ENCODE measurements at regions not wholly inside any gene's neighbourhood (a gene's known extent, or its start where the extent isn't known, plus 50 kb on each side); places are given as distances from the start of the nearest gene placed in this dataset.

DNA sequence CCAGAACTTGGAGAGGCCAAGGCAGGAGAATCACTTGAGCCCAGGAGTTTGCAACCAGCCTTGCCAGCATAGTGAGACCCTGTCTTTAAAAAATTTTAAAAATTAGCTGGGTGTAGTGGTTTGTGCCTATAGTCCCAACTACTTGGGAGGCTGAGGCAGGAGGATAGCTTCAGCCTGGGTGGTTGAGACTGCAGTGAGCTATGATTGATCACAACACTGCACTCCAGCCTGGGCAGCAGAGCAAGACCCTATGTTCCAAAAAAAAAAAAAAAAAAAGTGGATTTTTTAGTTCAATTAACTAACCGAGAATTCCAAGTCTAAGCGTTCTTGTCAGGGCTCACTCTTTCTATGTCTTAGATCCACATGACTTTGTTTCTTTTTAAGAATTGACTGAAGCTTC lies 130.3 kb upstream of the NRIP1 start:
- Histone ChIP-seq H3K4ac (ENCODE audit: low read depth, low read length) (no peak overlapping the region), H2BK20ac (ENCODE audit: low read depth, low read length) (no peak overlapping the region), H2BK120ac (ENCODE audit: low read depth, low read length) (no peak overlapping the region), H3K9me1 (ENCODE audit: insufficient read depth, low read length) (no peaks in the 10 kb centered on the region), H4K20me1 (ENCODE audit: insufficient read depth, low read length) (no peaks in the 10 kb centered on the region), H3K36me3 (ENCODE audit: control insufficient read depth, insufficient read depth, low read length) (no peaks in the 10 kb centered on the region), H3K56ac (ENCODE audit: extremely low read depth, insufficient read depth, low read length) (no peak overlapping the region), H4K8ac (ENCODE audit: low read depth in 2 of 2, low read length in 2 of 2) (no peak overlapping the region), H2AK9ac (replicated peaks; ENCODE audit: low read depth, low read length, poor library complexity) (no peak overlapping the region), H3K27me3 (ENCODE audit: control insufficient read depth, insufficient read depth, low read length) (peaks cover 3% of the 10 kb centered on the region; the same call in 1 of the 2 replicates), H3K9ac (ENCODE audit: low read depth, low read length) (no peak overlapping the region), H3K4me2 (ENCODE audit: low read depth, low read length) (no peak overlapping the region), H3K23ac (ENCODE audit: low read depth, low read length) (no peak overlapping the region), H3K14ac (replicated peaks; ENCODE audit: low read depth, low read length) (no peak overlapping the region), H3K18ac (ENCODE audit: low read depth, low read length) (no peak overlapping the region), H3K27ac (ENCODE audit: insufficient read depth, low read length) (no peak overlapping the region), H3K9me3 (ENCODE audit: control insufficient read depth, insufficient read depth, low read length) (no peaks in the 10 kb centered on the region), H3K4me3 (ENCODE audit: insufficient read depth, low read depth, low read length) (no peak overlapping the region), H2BK5ac (ENCODE audit: low read depth, low read length, poor library complexity, severe bottlenecking) (no peak overlapping the region), H3K4me1 (ENCODE audit: control insufficient read depth, insufficient read depth, low read length) (no peaks in the 10 kb centered on the region), H3K79me1 (ENCODE audit: low read depth in 1 of 2, low read length in 2 of 2) (no peaks in the 10 kb centered on the region), H4K5ac (ENCODE audit: low read depth, low read length) (no peak overlapping the region), H2AK5ac (ENCODE audit: low read depth, low read length) (no peak overlapping the region), H4K91ac (ENCODE audit: insufficient read depth, low read depth, low read length) (no peak overlapping the region), H2BK15ac (ENCODE audit: low read depth, low read length) (no peak overlapping the region), H2AFZ (replicated peaks; ENCODE audit: low read length, poor library complexity) (no peak overlapping the region)
- POLR2A ChIA-PET (ENCODE audit: unreplicated experiment): no interaction called here
- intact Hi-C loops (cut with micrococcal nuclease) (no loop called here), dilution Hi-C loops (cut with HindIII; ENCODE audit: low sequenced_read_pairs, unreplicated experiment) (no loop called here), in situ Hi-C loops (cut with MboI; ENCODE audit: low sequenced_read_pairs) (no loop called here)
- WGBS, 2 experiments (ENCODE audit: extremely low coverage in 2 of 2, insufficient read length in 1 of 2): no CpG with 5 or more reads among the region's 2 CpGs
- DNase-seq: no peak
- BruUV-seq (replicated peaks): no TSS peak
- no peak for ATAC-seq (ENCODE audit: low read depth)
- CTCF ChIA-PET: no interaction called here
- TF ChIP-seq RAD21 (IDR thresholded peaks at IDR 0.05; ENCODE audit: low read length): no peak
- TF ChIP-seq, protein P1, sequence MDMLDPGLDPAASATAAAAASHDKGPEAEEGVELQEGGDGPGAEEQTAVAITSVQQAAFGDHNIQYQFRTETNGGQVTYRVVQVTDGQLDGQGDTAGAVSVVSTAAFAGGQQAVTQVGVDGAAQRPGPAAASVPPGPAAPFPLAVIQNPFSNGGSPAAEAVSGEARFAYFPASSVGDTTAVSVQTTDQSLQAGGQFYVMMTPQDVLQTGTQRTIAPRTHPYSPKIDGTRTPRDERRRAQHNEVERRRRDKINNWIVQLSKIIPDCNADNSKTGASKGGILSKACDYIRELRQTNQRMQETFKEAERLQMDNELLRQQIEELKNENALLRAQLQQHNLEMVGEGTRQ (IDR thresholded peaks at IDR 0.05; ENCODE audit: low read depth, low read length): no peak
- no peak for TF ChIP-seq BHLHE40 (IDR thresholded peaks at IDR 0.05; ENCODE audit: low read depth, low read length)

Data from IMR-90 (cell line).